ENCODE measurements at regions not wholly inside any gene's neighbourhood (a gene's known extent, or its start where the extent isn't known, plus 50 kb on each side); places are given as distances from the start of the nearest gene placed in this dataset.

DNA sequence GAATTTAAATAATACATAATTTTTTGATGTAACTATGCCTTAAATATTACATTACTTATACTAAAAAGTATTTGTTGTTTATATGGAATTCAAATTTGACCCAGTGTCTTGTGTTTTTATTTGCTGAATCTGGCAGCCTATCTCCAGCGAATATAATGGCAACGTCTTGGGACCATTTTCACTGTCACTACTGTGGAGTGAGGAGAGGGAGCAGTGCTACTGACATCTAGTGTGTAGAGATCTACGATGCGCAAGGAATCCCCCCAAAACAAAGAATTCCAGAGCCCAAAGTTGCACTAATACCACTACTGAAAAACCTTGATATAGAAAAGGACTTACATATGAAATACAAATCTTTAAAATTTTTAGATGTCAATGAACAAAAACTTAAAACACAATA lies 314.4 kb downstream of the DRD1 start:
- WGBS, 2 experiments (ENCODE audit: extremely low coverage in 2 of 2, insufficient read length in 1 of 2): no CpG with 5 or more reads among the region's 4 CpGs
- H4K91ac ChIP-seq (ENCODE audit: insufficient read depth, low read depth, low read length): no peak overlapping the region
- no peak overlapping the region for H2AK9ac ChIP-seq (replicated peaks; ENCODE audit: low read depth, low read length, poor library complexity)
- no peaks in the 10 kb centered on the region for H3K9me3 ChIP-seq (ENCODE audit: control insufficient read depth, insufficient read depth, low read length)
- no peak overlapping the region for H2BK20ac ChIP-seq (ENCODE audit: low read depth, low read length)
- H3K4me2 ChIP-seq (ENCODE audit: low read depth, low read length): no peak overlapping the region
- intact Hi-C loops (cut with micrococcal nuclease): loop anchor here (5.0 kb wide), 1 partner anchor 298 kb away; no protein-coding TSS in a partner anchor
- H3K79me1 ChIP-seq (ENCODE audit: low read depth in 1 of 2, low read length in 2 of 2): no peaks in the 10 kb centered on the region
- no peak overlapping the region for H3K18ac ChIP-seq (ENCODE audit: low read depth, low read length)
- H3K4me3 ChIP-seq (ENCODE audit: insufficient read depth, low read depth, low read length): no peak overlapping the region
- no peak overlapping the region for H4K8ac ChIP-seq (ENCODE audit: low read depth in 2 of 2, low read length in 2 of 2)
- no peaks in the 10 kb centered on the region for H3K4me1 ChIP-seq (ENCODE audit: control insufficient read depth, insufficient read depth, low read length)
- no peak overlapping the region for H3K56ac ChIP-seq (ENCODE audit: extremely low read depth, insufficient read depth, low read length)
- DNase-seq (no peak), ATAC-seq (ENCODE audit: low read depth) (no peak)
- BruUV-seq (replicated peaks): no TSS peak
- in situ Hi-C loops (cut with MboI; ENCODE audit: low sequenced_read_pairs): no loop called here
- no peak overlapping the region for H2BK5ac ChIP-seq (ENCODE audit: low read depth, low read length, poor library complexity, severe bottlenecking)
- H4K5ac ChIP-seq (ENCODE audit: low read depth, low read length): no peak overlapping the region
- no peak overlapping the region for H2AK5ac ChIP-seq (ENCODE audit: low read depth, low read length)
- ChIA-PET POLR2A (ENCODE audit: unreplicated experiment) (no interaction called here), CTCF (no interaction called here)
- no peak overlapping the region for H3K27ac ChIP-seq (ENCODE audit: insufficient read depth, low read length)
- H3K4ac ChIP-seq (ENCODE audit: low read depth, low read length): no peak overlapping the region
- no peaks in the 10 kb centered on the region for H3K9me1 ChIP-seq (ENCODE audit: insufficient read depth, low read length)
- no peak overlapping the region for H3K9ac ChIP-seq (ENCODE audit: low read depth, low read length)
- dilution Hi-C loops (cut with HindIII; ENCODE audit: low sequenced_read_pairs, unreplicated experiment): no loop called here
- H2AFZ ChIP-seq (replicated peaks; ENCODE audit: low read length, poor library complexity): no peak overlapping the region
- H3K36me3 ChIP-seq (ENCODE audit: control insufficient read depth, insufficient read depth, low read length): no peaks in the 10 kb centered on the region
- H3K27me3 ChIP-seq (ENCODE audit: control insufficient read depth, insufficient read depth, low read length): 0 out of 2 replicates have a peak, but pooled peaks cover 1% of the 10 kb centered on the region
- no peak overlapping the region for H2BK15ac ChIP-seq (ENCODE audit: low read depth, low read length)
- no peaks in the 10 kb centered on the region for H4K20me1 ChIP-seq (ENCODE audit: insufficient read depth, low read length)
- H3K14ac ChIP-seq (replicated peaks; ENCODE audit: low read depth, low read length): no peak overlapping the region
- no peak overlapping the region for H3K23ac ChIP-seq (ENCODE audit: low read depth, low read length)
- TF ChIP-seq BHLHE40 (IDR thresholded peaks at IDR 0.05; ENCODE audit: low read depth, low read length) (no peak), RFX5 (IDR thresholded peaks at IDR 0.05; ENCODE audit: low read depth, low read length) (no peak), SMC3 (IDR thresholded peaks at IDR 0.05; ENCODE audit: low read depth, low read length) (no peak), FOS (IDR thresholded peaks at IDR 0.05; ENCODE audit: low read depth, low read length) (no peak), CEBPB (IDR thresholded peaks at IDR 0.05; ENCODE audit: low read depth, low read length) (no peak), CHD1 (IDR thresholded peaks at IDR 0.05; ENCODE audit: low read depth, low read length) (no peak), POLR2A (IDR thresholded peaks at IDR 0.05; ENCODE audit: low read depth, low read length) (no peak), RAD21 (IDR thresholded peaks at IDR 0.05; ENCODE audit: low read length) (no peak), RCOR1 (IDR thresholded peaks at IDR 0.05; ENCODE audit: insufficient replicate concordance, low read length) (no peak), MAFK (IDR thresholded peaks at IDR 0.05; ENCODE audit: low read depth, low read length) (no peak), MAZ (IDR thresholded peaks at IDR 0.05; ENCODE audit: borderline replicate concordance, low read depth, low read length) (no peak), MXI1 (IDR thresholded peaks at IDR 0.05; ENCODE audit: borderline replicate concordance, low read depth, low read length) (no peak), NFE2L2 (IDR thresholded peaks at IDR 0.05; ENCODE audit: low read depth, low read length) (no peak)
- TF ChIP-seq, protein P1, sequence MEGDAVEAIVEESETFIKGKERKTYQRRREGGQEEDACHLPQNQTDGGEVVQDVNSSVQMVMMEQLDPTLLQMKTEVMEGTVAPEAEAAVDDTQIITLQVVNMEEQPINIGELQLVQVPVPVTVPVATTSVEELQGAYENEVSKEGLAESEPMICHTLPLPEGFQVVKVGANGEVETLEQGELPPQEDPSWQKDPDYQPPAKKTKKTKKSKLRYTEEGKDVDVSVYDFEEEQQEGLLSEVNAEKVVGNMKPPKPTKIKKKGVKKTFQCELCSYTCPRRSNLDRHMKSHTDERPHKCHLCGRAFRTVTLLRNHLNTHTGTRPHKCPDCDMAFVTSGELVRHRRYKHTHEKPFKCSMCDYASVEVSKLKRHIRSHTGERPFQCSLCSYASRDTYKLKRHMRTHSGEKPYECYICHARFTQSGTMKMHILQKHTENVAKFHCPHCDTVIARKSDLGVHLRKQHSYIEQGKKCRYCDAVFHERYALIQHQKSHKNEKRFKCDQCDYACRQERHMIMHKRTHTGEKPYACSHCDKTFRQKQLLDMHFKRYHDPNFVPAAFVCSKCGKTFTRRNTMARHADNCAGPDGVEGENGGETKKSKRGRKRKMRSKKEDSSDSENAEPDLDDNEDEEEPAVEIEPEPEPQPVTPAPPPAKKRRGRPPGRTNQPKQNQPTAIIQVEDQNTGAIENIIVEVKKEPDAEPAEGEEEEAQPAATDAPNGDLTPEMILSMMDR (conservative IDR thresholded peaks at IDR 0.05; ENCODE audit: low read depth, low read length): no peak
- TF ChIP-seq, protein P2, sequence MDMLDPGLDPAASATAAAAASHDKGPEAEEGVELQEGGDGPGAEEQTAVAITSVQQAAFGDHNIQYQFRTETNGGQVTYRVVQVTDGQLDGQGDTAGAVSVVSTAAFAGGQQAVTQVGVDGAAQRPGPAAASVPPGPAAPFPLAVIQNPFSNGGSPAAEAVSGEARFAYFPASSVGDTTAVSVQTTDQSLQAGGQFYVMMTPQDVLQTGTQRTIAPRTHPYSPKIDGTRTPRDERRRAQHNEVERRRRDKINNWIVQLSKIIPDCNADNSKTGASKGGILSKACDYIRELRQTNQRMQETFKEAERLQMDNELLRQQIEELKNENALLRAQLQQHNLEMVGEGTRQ (IDR thresholded peaks at IDR 0.05; ENCODE audit: low read depth, low read length): no peak
- TF ChIP-seq, protein P3, sequence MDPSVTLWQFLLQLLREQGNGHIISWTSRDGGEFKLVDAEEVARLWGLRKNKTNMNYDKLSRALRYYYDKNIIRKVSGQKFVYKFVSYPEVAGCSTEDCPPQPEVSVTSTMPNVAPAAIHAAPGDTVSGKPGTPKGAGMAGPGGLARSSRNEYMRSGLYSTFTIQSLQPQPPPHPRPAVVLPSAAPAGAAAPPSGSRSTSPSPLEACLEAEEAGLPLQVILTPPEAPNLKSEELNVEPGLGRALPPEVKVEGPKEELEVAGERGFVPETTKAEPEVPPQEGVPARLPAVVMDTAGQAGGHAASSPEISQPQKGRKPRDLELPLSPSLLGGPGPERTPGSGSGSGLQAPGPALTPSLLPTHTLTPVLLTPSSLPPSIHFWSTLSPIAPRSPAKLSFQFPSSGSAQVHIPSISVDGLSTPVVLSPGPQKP (IDR thresholded peaks at IDR 0.05; ENCODE audit: borderline replicate concordance, low read depth, low read length): no peak
- no peak overlapping the region for H2BK120ac ChIP-seq (ENCODE audit: low read depth, low read length)
